HUES48 (cell line): ENCODE measurements at regions not wholly inside any gene's neighbourhood (a gene's known extent, or its start where the extent isn't known, plus 50 kb on each side); places are given as distances from the start of the nearest gene placed in this dataset.

Experiments
- H3K27ac ChIP-seq: one replicate; pipeline ENCODE4 v1.7.0; 2013; ENCODE audit warnings: low read depth, low read length, inconsistent platforms
- H3K27me3 ChIP-seq: 2 replicates; pipeline ENCODE4 v1.6.1; 2013; ENCODE audit warnings: mild to moderate bottlenecking, low read length; ENCODE audit not compliant: control insufficient read depth, insufficient read depth
- H3K36me3 ChIP-seq: 2 replicates; pipeline ENCODE4 v1.6.1; 2013; ENCODE audit warnings: low read length; ENCODE audit not compliant: control insufficient read depth, insufficient read depth
- H3K4me1 ChIP-seq: 2 replicates; pipeline ENCODE4 v1.6.1; 2013; ENCODE audit warnings: mild to moderate bottlenecking, low read length; ENCODE audit not compliant: control insufficient read depth, insufficient read depth
- H3K4me3 ChIP-seq: 2 replicates; pipeline ENCODE4 v1.5.1; 2013; ENCODE audit warnings: mild to moderate bottlenecking, low read depth, low read length
- H3K9ac ChIP-seq: 2 replicates; pipeline ENCODE4 v1.6.1; 2013; ENCODE audit warnings: mild to moderate bottlenecking, low read depth, low read length, moderate library complexity
- H3K9me3 ChIP-seq: 2 replicates; pipeline ENCODE4 v1.6.1; 2013; ENCODE audit warnings: low read length; ENCODE audit not compliant: control insufficient read depth, insufficient read depth

DNA sequence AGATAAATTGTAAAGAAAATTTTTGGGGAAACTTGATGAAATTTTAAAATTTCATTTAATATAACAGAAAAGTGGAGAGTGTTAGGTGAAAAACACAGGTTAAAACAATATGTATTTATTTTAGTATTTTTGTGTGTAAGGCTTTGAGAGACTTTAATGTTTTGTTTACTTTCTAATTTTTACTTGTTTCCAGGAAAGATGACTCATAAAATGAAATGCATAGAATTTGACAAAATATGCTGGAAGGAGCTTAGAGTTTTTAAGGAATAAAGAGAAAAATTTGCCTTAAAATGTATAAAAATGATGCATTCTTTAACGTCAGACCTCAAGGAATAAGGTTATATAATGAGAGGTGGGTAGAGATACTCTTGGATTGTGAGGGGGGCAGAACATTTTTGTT lies 1205.1 kb upstream of the CNTN5 start:
- H3K4me1 ChIP-seq = no peaks in the 10 kb centered on the region
- H3K27ac ChIP-seq = no peak overlapping the region
- no peaks in the 10 kb centered on the region for H3K27me3 ChIP-seq
- peaks cover 3% of the 10 kb centered on the region; the same call in 1 of the 2 replicates for H3K9me3 ChIP-seq
- H3K4me3 ChIP-seq = no peak overlapping the region
- no peaks in the 10 kb centered on the region for H3K36me3 ChIP-seq
- H3K9ac ChIP-seq = no peak overlapping the region

- H3K4me3 ChIP-seq = no peak overlapping the region
- no peaks in the 10 kb centered on the region for H3K4me1 ChIP-seq
- H3K9ac ChIP-seq = no peak overlapping the region
- H3K27me3 ChIP-seq = no peaks in the 10 kb centered on the region
- H3K9me3 ChIP-seq = no peaks in the 10 kb centered on the region
- no peak overlapping the region for H3K27ac ChIP-seq
- no peaks in the 10 kb centered on the region for H3K36me3 ChIP-seq
Measured at GRCh38 chr11:97832451-97832850, 1188.3 kb upstream of the CNTN5 start.

DNA sequence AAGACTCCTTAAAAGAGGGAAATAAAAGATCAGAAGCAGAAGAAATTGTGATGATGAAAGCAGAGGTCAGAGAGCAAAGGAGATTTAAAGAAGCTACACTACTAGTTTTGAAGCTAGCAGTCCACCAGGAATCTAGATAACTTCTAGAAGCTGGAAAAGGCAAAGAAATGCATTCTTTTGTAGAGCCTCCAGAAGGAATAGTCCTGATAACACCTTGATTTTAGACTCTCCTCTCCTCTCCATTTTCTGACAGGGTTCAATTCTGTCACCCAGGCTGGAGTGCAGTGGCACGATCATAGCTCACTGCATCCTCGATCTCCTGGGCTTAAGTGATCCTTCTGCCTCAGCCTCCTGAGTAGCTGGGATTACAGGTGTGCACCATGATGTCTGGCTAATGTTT lies 1187.3 kb upstream of the CNTN5 start:
- no peaks in the 10 kb centered on the region for H3K36me3 ChIP-seq
- no peaks in the 10 kb centered on the region for H3K9me3 ChIP-seq
- no peaks in the 10 kb centered on the region for H3K4me1 ChIP-seq
- H3K4me3 ChIP-seq = no peak overlapping the region
- H3K27me3 ChIP-seq = no peaks in the 10 kb centered on the region
- H3K27ac ChIP-seq = no peak overlapping the region
- H3K9ac ChIP-seq = no peak overlapping the region

DNA sequence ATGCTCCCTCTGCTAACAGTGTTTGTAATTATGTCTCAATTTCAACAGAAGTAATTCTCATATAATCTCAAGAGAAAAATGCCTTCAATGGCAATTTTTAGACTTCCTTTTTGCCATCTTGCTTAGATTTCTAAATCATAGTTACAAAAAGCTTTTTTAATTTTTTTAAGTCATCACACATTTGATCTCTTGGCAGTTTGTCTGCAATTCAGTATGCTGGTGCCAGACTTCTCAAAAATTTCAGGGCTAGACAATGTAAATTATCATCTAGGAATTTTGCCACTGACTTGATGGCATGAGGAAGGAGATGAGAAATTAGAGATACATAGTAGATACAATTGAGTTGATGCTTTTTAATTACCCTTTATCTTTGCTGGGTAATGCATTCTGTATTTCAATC lies 1176.7 kb upstream of the CNTN5 start:
- Histone ChIP-seq H3K27me3 (no peaks in the 10 kb centered on the region), H3K9me3 (no peaks in the 10 kb centered on the region), H3K4me1 (no peaks in the 10 kb centered on the region), H3K36me3 (no peaks in the 10 kb centered on the region), H3K9ac (no peak overlapping the region), H3K27ac (no peak overlapping the region), H3K4me3 (no peak overlapping the region)

DNA sequence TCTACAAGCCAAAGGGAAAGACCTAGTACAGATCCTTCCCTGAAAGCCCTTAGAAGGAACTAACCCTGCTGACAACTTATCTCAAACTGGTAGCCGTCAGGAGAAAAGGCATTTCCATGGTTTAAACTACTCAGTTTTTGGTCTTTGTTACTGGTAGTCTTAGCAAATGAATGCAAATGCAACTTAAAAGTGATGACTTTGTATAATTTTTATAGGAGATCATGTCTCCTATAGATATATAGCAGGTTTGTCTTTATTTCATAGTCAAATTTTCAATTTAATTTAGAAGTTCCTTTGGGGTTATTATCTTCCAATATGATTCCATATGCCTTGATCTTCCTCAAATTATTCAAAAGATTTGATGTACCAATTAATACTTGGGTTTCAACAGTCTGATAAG lies 1173.0 kb upstream of the CNTN5 start:
- H3K4me1 ChIP-seq = peaks cover 13% of the 10 kb centered on the region

DNA sequence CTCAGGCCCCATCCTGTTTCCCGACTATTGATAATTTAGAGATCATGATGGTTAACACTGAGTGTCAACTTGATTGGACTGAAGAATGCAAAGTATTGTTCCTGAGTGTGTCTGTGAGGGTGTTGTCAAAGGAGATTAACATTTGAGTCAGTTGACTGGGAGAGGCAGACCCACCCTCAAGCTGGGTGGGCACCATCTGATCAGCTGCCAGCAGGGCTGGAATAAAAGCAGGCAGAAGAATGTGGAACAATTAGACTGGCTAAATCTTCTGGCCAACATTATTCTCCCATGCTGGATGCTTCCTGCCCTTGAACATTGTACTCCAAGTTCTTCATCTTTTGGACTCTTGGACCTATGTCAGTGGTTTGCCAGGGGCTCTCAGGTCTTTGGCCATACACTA lies 1170.0 kb upstream of the CNTN5 start:
- Histone ChIP-seq H3K36me3 (no peaks in the 10 kb centered on the region), H3K4me3 (no peak overlapping the region), H3K9me3 (no peaks in the 10 kb centered on the region), H3K27me3 (no peaks in the 10 kb centered on the region), H3K9ac (no peak overlapping the region), H3K27ac (no peak overlapping the region), H3K4me1 (peaks cover 31% of the 10 kb centered on the region)

More for the DNA sequence above, 1173.0 kb upstream of the CNTN5 start:
- H3K9me3 ChIP-seq = no peaks in the 10 kb centered on the region
- no peaks in the 10 kb centered on the region for H3K36me3 ChIP-seq
- H3K9ac ChIP-seq = no peak overlapping the region
- H3K4me3 ChIP-seq = no peak overlapping the region
- no peaks in the 10 kb centered on the region for H3K27me3 ChIP-seq
- H3K27ac ChIP-seq = no peak overlapping the region

GRCh38 chr11:97854357-97854756 lies 1166.4 kb upstream of the CNTN5 start:
- H3K4me1 ChIP-seq = peaks cover 50% of the 10 kb centered on the region
- no peaks in the 10 kb centered on the region for H3K36me3 ChIP-seq
- H3K9ac ChIP-seq = no peak overlapping the region
- no peak overlapping the region for H3K4me3 ChIP-seq
- no peaks in the 10 kb centered on the region for H3K9me3 ChIP-seq
- no peaks in the 10 kb centered on the region for H3K27me3 ChIP-seq
- no peak overlapping the region for H3K27ac ChIP-seq

GRCh38 chr11:97854877-97855276 lies 1165.9 kb upstream of the CNTN5 start:
- H3K4me3 ChIP-seq = no peak overlapping the region
- H3K27me3 ChIP-seq = no peaks in the 10 kb centered on the region
- H3K36me3 ChIP-seq = no peaks in the 10 kb centered on the region
- no peaks in the 10 kb centered on the region for H3K9me3 ChIP-seq
- H3K9ac ChIP-seq = no peak overlapping the region
- H3K27ac ChIP-seq = no peak overlapping the region
- peaks cover 46% of the 10 kb centered on the region for H3K4me1 ChIP-seq

DNA sequence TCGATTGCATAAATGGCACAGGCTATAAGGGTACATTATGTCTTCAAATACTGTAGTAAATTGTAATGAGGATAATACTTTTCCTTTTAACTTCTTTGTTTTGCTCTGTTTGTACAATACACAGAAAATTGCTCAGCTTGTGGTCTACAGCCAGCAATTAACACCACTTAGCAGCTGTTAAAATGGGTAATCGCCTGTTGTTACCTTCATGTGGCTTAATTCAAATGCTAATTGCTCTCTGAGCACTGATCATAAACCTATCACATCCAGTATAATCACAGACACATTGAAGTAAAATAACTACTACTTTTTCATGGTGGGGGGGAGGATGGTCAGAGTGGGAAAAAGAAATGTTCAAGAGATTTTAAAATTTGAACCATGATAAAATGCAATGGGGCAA lies 1164.1 kb upstream of the CNTN5 start:
- H3K9ac ChIP-seq = no peak overlapping the region
- H3K36me3 ChIP-seq = no peaks in the 10 kb centered on the region
- peak overlapping the region; percentile 44 for H3K4me3 ChIP-seq
- peak overlapping the region; percentile 75 for H3K27ac ChIP-seq
- no peaks in the 10 kb centered on the region for H3K27me3 ChIP-seq
- H3K9me3 ChIP-seq = no peaks in the 10 kb centered on the region
- H3K4me1 ChIP-seq = peaks cover 40% of the 10 kb centered on the region

GRCh38 chr11:97860237-97860636 lies 1160.5 kb upstream of the CNTN5 start:
- H3K9me3 ChIP-seq = peaks cover 7% of the 10 kb centered on the region; the same call in 1 of the 2 replicates
- H3K4me1 ChIP-seq = peaks cover 26% of the 10 kb centered on the region
- H3K27me3 ChIP-seq = no peaks in the 10 kb centered on the region
- H3K4me3 ChIP-seq = no peak overlapping the region
- no peaks in the 10 kb centered on the region for H3K36me3 ChIP-seq
- no peak overlapping the region for H3K9ac ChIP-seq
- H3K27ac ChIP-seq = no peak overlapping the region

GRCh38 chr11:97862021-97862420 lies 1158.7 kb upstream of the CNTN5 start:
- H3K4me3 ChIP-seq = no peak overlapping the region
- peaks cover 7% of the 10 kb centered on the region; the same call in 1 of the 2 replicates for H3K9me3 ChIP-seq
- no peak overlapping the region for H3K27ac ChIP-seq
- H3K4me1 ChIP-seq = peaks cover 10% of the 10 kb centered on the region
- no peak overlapping the region for H3K9ac ChIP-seq
- no peaks in the 10 kb centered on the region for H3K36me3 ChIP-seq
- no peaks in the 10 kb centered on the region for H3K27me3 ChIP-seq
